GM18498 (cell line): ENCODE measurements at regions not wholly inside any gene's neighbourhood (a gene's known extent, or its start where the extent isn't known, plus 50 kb on each side); places are given as distances from the start of the nearest gene placed in this dataset.
"Not testable (repeated sequence)": the region's sequence is repeated elsewhere in the genome, so short reads cannot be mapped to it uniquely, and the experiment has no call there.

Experiments used
- ATAC-seq: cut with Tn5 transposase; IDR thresholded peaks from one replicate; pipeline ENCODE4 v1.9.1; 2021; ENCODE audit warnings: mild to moderate bottlenecking, moderate library complexity; ENCODE audit not compliant: unreplicated experiment

DNA sequence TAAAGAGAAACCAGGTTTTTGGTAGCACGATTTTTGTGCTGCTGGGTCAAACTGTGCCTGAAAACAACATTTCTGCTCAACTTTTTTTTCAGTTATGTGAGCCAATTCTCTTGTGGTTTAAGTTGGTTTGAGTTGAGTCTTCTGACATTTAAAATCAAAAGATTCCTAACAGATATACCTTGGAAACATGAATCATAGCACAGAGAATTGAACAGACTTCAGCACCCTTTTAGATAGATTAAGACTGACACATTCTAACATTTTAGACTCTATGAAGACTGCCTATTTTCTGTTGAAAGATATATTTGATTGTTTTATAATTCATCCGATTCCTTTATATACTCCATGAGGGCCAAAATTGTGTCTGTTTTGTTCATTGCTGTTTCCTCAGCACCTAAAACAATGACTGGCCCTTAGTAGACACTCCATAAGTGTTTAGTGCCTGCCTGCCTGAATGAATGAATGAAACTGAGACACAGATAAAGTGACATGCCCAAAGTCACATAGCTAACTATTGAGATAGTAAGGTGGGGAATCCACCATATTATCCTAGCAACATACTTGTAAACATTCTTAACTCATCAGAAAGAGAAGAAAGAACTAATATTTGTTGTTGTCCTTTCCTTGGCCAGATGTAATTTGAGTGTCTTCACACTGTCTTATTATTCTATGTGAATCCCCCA, 624.0 kb downstream of the MID1IP1 start:
- ATAC-seq: no peak

DNA sequence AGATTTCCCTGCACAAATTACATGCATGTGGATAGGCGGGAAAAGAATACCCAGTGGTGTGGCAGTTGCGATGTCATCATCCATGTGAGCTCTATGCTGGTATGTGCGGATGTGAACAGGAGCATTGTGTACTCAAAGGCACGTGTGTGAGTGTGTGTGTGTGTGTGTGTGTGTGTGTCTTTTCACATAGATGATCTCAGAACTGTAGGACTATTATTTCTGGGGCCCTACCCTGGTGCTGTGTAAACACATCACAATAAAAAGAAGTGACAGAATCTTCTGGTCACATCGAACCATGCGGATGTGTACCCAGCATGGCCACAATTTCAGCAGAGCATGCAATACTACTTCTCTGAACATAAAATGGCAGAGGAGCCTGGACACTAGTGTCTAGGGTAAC, 624.8 kb downstream of the MID1IP1 start:
- no peak for ATAC-seq

DNA sequence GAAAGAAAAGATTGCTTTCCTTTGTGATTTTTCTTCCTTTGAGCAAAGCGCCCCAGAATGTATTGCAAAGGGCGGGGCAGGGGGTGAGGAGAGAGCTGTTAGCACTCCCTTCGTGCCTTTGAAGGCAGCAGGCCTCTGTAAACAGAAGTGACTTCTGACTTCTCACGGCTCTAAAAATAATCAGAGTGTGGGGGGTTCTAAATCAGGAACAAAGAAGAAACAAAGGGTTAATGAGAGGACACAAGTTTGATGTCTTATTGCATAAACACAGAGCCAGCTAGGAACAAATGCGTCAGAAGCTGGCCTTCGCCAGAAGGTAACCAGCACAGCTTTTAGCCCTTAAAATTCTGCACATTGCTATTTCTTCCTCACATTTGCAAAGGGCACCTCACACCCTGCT, 626.2 kb downstream of the MID1IP1 start:
- ATAC-seq: no peak

DNA sequence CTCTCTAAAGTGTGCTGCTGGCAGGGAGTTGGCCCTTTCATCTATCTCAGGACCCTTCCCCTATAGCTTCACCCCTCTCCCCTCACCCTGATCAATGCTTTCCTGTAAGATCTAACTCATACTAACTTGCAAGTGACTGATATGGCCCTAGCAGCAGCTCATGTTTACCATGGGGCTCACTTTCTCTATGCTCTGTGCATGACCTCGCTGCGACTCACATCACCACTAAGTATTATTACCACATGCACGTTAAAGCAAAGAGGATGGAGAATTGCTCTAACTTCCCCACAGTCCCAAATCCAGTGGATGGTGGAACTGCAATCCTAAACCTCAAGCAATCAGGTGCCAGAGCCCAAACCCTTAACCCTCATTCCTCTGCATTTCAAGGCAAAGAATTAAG, 626.6 kb downstream of the MID1IP1 start:
- no peak for ATAC-seq

DNA sequence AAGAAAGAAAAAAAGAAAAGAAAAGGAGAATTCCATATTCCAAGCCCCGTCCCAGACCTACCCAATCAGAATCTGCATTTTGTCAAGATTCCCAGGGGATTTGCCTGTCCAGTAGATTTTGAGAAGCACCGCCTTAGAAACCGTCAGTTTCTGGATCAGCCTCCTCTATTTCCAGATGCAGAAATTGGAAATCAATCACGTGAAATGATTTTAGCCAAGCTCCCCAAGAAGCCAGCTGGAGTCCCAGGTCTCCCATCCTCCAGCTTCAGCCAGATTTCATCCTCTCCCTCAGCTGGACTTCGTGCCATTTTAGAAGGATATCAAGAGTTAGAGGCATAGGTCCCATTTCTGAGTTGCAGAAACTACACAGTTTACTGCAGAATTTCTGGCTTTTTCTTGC, 629.3 kb downstream of the MID1IP1 start:
- no peak for ATAC-seq

DNA sequence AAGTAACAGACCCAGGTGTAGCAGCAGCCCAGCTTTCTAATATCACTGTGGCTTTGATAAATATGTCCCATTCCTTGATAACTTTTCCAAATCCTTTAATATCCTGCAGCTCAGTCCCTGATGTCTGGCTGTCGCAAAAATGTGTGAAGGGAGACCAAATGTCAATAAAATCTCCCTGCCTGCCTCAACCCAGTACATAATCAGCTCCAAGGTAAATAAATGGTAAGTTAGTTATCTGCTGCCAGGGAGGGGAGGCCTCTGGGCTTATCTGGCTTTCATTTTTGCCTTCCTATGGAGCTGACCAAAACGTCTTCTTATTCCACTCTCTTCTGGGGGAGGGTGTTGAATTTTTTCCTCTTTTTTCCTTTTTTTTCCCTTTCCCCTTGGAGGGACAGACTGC, 630.6 kb downstream of the MID1IP1 start:
- ATAC-seq: no peak

DNA sequence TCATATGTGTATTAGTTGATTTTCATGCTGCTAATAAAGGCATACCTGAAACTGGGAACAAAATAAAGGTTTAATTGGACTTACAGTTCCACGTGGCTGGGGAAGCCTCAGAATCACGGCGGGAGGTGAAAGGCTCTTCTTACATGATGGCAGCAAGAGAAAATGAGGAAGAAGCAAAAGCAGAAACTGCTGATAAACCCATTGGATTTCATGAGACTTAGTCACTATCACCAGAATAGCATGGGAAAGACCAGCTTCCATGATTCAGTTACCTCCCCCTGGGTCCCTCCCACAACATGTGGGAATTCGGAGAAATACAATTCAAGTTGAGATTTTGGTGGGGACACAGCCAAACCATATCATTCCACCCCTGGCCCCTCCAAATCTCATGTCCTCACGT, 633.4 kb downstream of the MID1IP1 start:
- ATAC-seq: not testable (repeated sequence)

DNA sequence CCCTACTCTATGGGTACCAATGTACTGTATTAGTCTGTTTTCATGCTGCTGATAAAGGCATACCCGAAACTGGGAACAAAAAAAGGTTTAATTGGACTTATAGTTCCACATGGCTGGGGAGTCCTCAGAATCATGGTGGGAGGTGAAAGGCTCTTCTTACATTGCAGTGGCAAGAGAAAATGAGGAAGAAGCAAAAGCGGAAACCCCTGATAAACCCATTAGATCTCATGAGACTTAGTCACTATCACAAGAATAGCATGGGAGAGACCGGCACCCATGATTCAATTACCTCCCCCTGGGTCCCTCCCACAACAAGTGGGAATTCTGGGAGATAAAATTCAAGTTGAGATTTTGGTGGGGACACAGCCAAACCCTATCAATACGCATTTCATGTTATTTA, 635.3 kb downstream of the MID1IP1 start:
- not testable (repeated sequence) for ATAC-seq

DNA sequence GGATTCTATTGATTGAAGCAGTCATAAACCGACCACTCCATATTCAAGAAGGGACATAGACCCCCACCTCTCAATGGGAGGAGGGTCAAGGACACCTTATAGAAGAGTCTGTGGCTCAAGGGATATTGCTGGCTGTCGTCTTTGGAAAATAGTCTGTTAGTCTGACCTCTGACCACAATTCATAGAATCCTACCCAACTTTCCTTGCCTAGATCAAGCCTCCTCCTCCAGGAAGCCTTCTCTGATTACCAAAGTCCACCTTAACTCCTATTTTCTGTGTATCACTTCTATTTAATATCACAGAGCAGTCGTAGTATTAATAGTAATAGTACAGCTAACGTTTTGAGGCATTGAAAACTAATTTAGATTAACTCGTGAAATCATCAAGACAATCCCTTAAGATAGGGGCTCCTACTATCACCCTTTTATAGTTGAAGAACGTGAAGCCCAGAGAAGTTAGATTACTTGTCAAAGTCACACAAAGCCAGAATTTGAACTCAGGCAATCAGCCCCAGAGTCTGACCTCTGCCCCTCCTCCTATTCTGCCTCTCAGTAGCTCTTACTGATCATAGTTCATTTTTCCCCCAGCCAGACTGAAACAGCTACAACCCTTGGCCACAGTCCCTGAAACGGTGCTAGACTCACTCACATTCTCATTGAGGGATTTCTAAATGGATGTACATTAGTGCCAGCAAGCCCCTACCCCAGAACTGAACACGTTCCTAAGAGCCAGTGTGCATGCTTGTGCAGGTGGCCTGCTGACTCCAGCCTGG, 636.6 kb downstream of the MID1IP1 start:
- no peak for ATAC-seq

DNA sequence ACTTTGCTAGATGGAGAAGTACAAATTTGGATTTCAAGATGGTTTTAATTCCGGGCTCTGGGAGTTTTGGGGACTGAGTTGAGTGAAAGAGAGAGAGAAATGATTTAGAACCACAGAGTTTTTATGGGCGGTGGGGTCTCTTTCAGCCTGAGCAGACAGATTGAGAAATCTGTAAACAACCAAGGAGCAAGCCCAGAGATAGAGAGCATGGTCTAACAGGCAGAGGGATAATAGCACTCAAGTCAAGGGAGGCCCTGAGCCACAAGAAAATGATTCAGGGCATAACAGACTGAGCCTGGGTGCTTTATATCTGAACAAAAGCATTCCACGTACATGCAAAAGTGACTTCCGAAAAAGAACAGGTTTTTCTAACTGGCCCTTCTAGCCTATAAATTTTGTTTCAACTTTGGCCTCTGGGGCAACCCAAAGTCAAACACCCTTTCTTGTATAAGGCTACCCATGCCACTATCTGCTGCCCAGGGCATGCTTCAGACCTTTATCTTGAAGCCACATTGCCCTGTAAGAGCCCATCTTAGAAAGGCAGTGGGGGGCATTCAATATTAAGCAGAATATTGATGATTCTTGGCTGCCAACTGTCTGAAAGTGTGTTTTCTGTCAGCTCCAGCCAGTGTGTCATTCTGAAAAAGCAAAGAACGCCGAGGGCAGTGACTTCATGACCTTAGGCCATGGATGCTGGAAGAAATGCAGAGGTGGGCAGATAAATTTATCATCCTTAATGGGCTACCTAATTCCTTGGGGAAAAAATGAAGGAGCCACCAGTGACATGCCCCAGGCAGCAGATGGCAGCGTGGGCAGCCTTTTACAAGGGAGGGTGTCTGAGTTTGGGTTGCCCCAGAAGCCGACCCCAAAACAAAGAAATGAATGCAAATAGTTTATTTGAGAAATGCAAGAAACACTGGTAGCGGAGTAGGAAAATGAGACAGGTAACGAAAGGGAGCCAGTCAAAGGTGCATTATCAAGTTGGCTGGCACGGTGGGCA, 637.6 kb downstream of the MID1IP1 start:
- ATAC-seq: no peak

DNA sequence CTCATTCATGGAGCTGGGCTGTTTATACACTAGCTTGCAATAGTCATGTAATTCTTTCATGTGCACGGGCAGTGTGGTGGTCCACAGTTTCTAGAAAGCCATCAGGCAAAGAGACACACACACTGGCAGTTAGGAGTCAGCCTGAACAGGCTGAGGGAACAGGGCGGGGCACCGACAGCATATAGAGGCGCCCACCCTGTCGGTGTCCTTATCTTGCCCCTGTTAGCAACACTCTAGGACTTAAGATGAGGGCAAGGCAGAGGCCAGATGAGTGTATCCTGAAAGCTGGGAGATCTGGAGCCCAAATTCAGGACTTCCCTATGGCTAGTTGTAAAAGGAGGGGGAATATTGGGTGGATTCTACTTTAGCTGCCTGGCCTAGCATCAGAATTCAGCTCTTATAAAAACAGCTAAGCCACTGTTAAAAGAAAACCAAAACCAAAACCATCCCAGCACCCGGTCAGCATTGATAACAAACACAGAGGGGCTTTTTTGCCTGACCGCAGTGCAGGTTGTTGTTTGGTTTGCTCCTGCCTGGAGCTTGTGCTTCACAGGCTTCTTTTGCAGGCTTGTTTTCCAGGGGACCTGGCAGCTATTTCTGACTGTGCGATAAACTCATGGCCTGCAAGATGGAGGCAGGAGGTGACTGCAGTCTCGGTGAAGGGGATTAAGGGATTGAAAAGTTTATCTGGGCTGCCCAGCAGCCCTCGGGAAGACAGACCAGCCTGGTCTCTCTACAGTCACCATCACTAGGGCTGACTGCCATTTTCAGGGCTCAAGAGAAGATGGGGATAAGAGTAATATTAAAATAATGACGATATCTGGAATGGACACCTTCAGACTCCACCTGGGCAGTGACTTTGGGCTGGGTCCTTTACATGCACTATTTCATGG, 638.9 kb downstream of the MID1IP1 start:
- ATAC-seq: peak; percentile 81

DNA sequence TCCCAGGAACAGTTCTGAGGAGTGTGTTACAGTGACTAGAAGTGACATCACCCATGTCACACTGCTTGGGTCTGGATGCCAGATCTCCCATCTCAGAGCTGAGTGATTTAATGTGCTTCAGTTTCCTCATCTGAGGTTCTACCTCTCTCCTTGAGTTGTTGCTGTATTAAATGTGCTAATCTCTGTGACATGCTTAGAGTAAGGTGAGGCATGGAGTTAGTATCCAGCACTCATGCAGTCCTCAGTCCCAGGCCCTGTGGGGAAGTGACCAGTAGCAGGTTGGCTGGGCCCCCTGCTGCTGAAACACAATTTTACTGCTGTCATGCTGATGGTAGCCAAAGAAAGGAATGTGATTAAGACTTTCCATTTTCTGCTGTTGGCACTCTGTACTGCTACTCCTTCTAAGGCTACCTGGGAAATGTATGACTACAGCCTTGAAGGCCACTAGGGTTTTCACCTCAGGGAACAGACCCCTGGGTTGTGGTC, 639.6 kb downstream of the MID1IP1 start:
- peak; percentile 26 for ATAC-seq

DNA sequence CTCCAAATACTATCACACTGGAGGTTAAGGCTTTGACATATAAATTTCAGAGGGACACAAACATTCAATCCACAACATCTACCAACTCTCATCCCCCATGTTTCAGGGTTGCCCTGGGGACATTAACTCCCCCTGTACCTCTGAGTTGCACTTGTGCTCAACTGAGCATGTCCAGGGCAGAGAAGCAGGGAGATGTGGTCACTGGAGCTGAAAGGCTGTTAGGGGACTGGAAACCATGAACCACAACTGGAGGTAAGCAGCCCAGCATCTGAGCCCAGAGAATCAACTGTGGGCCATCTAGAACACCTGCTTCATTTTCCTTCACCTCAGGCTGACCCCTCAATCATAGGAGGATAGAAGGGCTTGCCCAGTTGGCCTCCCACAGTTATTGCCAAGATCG, 641.1 kb downstream of the MID1IP1 start:
- ATAC-seq: no peak

DNA sequence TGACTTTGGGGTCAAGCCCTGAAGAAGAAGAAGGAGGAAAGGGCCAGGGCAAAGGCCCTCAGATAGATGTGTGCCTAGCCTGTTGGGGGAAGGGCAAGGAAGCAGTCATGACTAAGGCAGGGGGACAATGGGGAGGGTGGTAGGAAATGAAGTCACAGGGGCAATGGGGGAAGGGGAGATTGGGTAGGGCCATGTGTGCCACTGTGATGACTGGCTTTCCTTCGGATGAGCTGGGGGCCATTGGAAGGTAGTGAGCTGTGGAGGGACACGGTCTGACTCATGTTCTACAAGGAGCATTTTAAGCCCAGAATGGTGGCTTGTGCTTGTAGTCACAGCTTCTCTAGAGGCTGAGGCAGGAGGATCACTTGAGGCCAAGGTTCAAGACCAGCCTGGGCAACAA, 642.0 kb downstream of the MID1IP1 start:
- ATAC-seq: no peak

DNA sequence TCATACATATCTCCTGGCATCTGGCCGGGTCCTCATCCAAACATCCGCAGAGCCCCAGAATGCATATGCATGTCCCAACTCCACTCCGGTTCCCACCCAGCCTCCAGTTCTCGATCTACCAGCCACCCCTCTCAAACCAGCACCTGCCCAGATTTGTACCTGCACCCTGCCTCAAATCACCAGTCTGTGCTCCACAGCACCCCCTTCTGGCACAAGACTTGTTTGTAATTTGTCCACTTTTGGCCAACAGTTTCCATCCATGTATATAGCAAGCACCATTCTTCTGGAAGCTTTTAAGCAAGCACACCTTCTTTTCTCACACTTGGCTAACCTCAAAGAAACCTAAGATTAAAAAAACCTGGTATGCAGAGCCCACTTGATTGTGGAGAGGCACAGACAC, 644.1 kb downstream of the MID1IP1 start:
- no peak for ATAC-seq

DNA sequence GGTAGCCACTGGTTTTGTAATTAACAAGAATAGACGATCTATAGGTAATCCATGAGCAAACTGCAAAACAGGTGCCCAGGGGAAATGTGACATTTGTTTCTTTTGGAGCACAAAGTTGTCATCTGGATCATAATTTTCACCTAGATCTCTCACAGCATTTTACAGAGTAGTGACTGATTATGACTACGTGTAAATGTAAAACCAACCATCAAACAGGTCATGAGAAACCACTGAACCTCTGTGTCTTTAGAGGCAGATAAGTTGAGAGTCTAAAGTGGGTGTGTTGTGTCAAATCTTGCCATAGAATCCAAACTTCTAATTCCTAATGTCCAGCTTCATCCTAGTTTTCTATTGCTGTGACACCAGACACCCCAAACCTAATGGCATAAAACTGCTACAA, 648.1 kb downstream of the MID1IP1 start:
- no peak for ATAC-seq

DNA sequence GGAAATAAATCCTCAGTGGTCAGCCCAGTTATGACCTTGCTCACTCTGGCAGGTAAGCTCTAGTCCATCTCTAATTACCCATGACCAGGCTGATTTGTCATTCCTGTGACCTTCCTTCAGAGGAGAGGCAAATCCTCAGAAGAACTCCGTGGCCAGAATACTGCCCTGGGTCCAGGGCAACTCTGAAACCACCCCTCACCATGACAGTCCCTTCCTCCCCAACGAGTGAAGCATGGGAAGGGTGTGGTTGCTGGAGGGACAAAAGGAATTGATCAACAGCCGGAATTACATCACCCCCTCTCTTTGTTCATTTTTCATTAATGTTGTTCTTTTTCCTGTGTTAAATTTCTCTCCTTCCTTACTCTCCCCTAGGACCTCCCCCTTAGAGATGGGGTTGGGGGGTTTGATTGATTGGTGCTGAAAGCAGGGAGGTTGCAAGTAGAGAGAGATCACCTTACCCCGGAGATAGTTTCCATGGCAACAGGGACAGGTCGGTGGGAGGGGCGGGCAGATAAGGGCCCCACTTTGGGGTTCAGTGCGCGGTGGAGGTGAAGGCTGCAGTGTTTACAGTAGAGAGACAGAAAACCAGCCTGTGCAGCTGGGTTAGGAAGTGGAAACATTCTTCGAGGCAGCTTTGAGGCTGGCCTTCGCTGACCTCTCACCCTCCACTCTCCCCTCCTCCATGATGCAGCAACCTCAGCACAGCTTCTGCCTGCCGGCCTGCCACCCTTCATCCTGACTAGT, 647.4 kb downstream of the BCOR start:
- no peak for ATAC-seq

DNA sequence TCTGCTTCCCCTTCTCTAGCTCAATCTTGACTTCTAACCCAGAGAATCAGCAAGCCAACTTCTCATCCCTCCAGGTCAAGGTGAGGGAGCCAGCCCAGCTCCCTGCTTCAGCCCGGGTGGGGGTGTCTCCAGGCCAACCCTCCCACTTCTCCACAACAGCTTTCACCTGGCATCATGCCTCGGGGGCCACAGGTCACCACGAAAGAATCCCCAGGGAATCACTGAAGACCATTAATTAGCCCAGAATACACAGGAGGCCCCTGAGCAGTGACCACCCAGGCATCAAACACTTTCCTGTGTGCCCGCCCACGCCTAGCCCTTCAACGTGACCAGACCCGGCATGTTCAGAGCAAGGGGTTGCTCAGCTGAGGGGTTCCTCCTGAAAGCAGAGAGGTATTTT, 646.7 kb downstream of the BCOR start:
- no peak for ATAC-seq

DNA sequence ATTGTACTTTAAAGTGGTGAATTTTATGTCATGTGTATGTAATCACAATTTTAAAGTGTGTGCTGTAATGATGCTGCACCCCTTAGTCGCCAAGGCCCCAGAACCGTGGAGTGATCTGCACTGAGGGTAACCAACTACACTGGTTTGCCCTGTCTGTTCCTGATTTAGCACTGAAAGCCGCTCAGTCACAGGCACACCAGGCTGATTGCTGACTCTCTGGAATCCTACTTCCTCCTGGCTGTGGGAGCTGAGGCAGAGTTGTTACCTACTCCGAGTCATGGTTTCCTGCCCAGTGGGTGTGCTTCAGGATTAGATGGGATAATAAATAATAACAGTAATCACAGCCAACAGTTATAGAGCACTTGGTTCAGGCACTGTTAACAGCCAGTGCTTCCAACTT, 645.4 kb downstream of the BCOR start:
- ATAC-seq: no peak
